GM23248 (cell line): ENCODE measurements at regions not wholly inside any gene's neighbourhood (a gene's known extent, or its start where the extent isn't known, plus 50 kb on each side); places are given as distances from the start of the nearest gene placed in this dataset.

Source experiments
- EZH2 ChIP-seq: fragments of 200-600 bp; sonication (generic); IDR thresholded peaks from 2 replicates; pipeline ENCODE4 v1.6.1; 2018; ENCODE audit warnings: antibody characterized with exemption, mild to moderate bottlenecking; ENCODE audit not compliant: insufficient read depth, poor library complexity, severe bottlenecking
- EZH2phosphoT487 ChIP-seq: fragments of 200-600 bp; sonication (generic); IDR thresholded peaks from 2 replicates; pipeline ENCODE4 v1.6.1; 2018; ENCODE audit warnings: antibody characterized with exemption, moderate library complexity, mild to moderate bottlenecking, low read depth; ENCODE audit not compliant: insufficient read depth

- no peak for TF ChIP-seq EZH2
- no peak for TF ChIP-seq EZH2phosphoT487
Observed at GRCh38 chr7:52685333-52685732, 350.1 kb upstream of the POM121L12 start.
